Endothelial cell of umbilical vein (primary cell): ENCODE measurements at regions not wholly inside any gene's neighbourhood (a gene's known extent, or its start where the extent isn't known, plus 50 kb on each side); places are given as distances from the start of the nearest gene placed in this dataset.

ENCODE experiments used
- BruUV-seq: library from RNA; stranded (reverse); fragments of 400-500 nt; replicated peaks from 2 replicates; lab custom pipeline; 2021; lab: Mats Ljungman, UMichigan
- CTCF ChIA-PET: fragments of 300-600, 350-600 bp; sonication (Branson Sonifier 250); formaldehyde crosslinking; loops from one replicate; lab custom pipeline; 2021; ENCODE audit warnings: antibody characterized with exemption, inconsistent platforms; lab: Charles Lee
- POLR2A ChIA-PET: fragments of 300-600, 350-600 bp; sonication (Branson Sonifier 250); formaldehyde crosslinking; loops from one replicate; lab custom pipeline; 2021; ENCODE audit warnings: antibody characterized with exemption, inconsistent platforms; lab: Charles Lee
- DNase-seq: peaks from one replicate; pipeline ENCODE4 v3.0.0-alpha.2; 2011; ENCODE audit warnings: low read depth, low spot score
- FAIRE-seq: peaks from 2 replicates; lab custom pipeline; 2011; peaks lifted over from hg19 to GRCh38; lab: Jason Lieb, UNC
- H2AFZ ChIP-seq: 2 replicates; pipeline ENCODE4 v1.6.0; 2012; ENCODE audit warnings: low read depth, low read length, control low read depth, inconsistent platforms
- H3K27ac ChIP-seq: 2 replicates; pipeline ENCODE4 v1.5.1; 2011; ENCODE audit warnings: low read depth, mild to moderate bottlenecking, control low read depth, low read length, moderate library complexity; ENCODE audit not compliant: insufficient read depth
- H3K27me3 ChIP-seq, 2 experiments: 2 replicates each; pipeline versions ENCODE4 v1.6.0 to v1.6.1; 2011; ENCODE audit warnings: low read length in 2 of 2, mixed read lengths in 1 of 2; ENCODE audit not compliant: control insufficient read depth in 2 of 2, insufficient read depth in 2 of 2
- H3K36me3 ChIP-seq, 2 experiments: 2 replicates in 1 of 2; 3 replicates in 1 of 2; pipeline ENCODE4 v1.5.1; 2011; ENCODE audit warnings: low read length in 2 of 2, mild to moderate bottlenecking in 1 of 2, moderate library complexity in 1 of 2; ENCODE audit not compliant: control insufficient read depth in 2 of 2, insufficient read depth in 2 of 2; ENCODE audit errors: extremely low read depth in 1 of 2
- H3K4me1 ChIP-seq: 3 replicates; pipeline ENCODE4 v1.5.1; 2011; ENCODE audit warnings: mild to moderate bottlenecking, low read length; ENCODE audit not compliant: control insufficient read depth, insufficient read depth; ENCODE audit errors: extremely low read depth
- H3K4me2 ChIP-seq: 2 replicates; pipeline ENCODE4 v1.6.1; 2011; ENCODE audit warnings: low read length, control low read depth, mixed read lengths; ENCODE audit not compliant: insufficient read depth
- H3K4me3 ChIP-seq, 3 experiments: fragments of 200-600 bp in 1 of 3; sonication (generic), shearing (Covaris generic) in 1 of 3; replicated peaks in 1 of 3; 2 replicates each; pipeline ENCODE4 v1.5.1; 2011 to 2016; ENCODE audit warnings: control low read depth in 3 of 3, low read length in 3 of 3, mild to moderate bottlenecking in 2 of 3, inconsistent platforms in 1 of 3, low read depth in 1 of 3, moderate library complexity in 1 of 3; ENCODE audit not compliant: insufficient read depth in 1 of 3
- H3K79me2 ChIP-seq: 2 replicates; pipeline ENCODE4 v1.6.0; 2012; ENCODE audit warnings: low read length, inconsistent platforms; ENCODE audit not compliant: control insufficient read depth, insufficient read depth
- H3K9ac ChIP-seq: replicated peaks from 2 replicates; pipeline ENCODE3; 2011; ENCODE audit warnings: low read length, control low read depth; ENCODE audit not compliant: insufficient read depth; ENCODE audit errors: extremely low read depth
- H3K9me1 ChIP-seq: replicated peaks from 3 replicates; pipeline ENCODE4 v1.6.0; 2011; ENCODE audit warnings: mild to moderate bottlenecking, low read length; ENCODE audit not compliant: control insufficient read depth, insufficient read depth; ENCODE audit errors: extremely low read depth
- H3K9me3 ChIP-seq: replicated peaks from 2 replicates; pipeline ENCODE4 v1.5.1; 2012; ENCODE audit warnings: low read length, inconsistent platforms; ENCODE audit not compliant: control insufficient read depth, insufficient read depth
- H4K20me1 ChIP-seq: replicated peaks from 2 replicates; pipeline ENCODE3; 2011; ENCODE audit warnings: mild to moderate bottlenecking, low read length; ENCODE audit not compliant: control insufficient read depth, insufficient read depth; ENCODE audit errors: extremely low read depth
- EZH2 ChIP-seq: IDR thresholded peaks from 2 replicates; pipeline ENCODE4 v1.6.1; 2012; ENCODE audit warnings: borderline replicate concordance, low read depth, mild to moderate bottlenecking, moderate library complexity, low read length, inconsistent platforms; ENCODE audit not compliant: severe bottlenecking
- FOS ChIP-seq: IDR thresholded peaks from 2 replicates; pipeline ENCODE4 v1.6.1; 2011; ENCODE audit warnings: mild to moderate bottlenecking, low read length, moderate library complexity, borderline replicate concordance; ENCODE audit not compliant: insufficient read depth
- MYC ChIP-seq: IDR thresholded peaks from one replicate; pipeline ENCODE4 v1.6.1; 2011; ENCODE audit warnings: mild to moderate bottlenecking, low read depth, low read length
- POLR2AphosphoS5 ChIP-seq: IDR thresholded peaks from 2 replicates; pipeline ENCODE4 v1.6.1; 2012; ENCODE audit warnings: low read depth, mild to moderate bottlenecking, control low read depth, low read length, moderate library complexity; ENCODE audit not compliant: insufficient read depth
- dilution Hi-C: fragments of 300-500 bp; cut with MboI; formaldehyde crosslinking; loops from one replicate; pipeline ENCODE4 v1.15.0; 2019; ENCODE audit warnings: low sequenced_read_pairs; ENCODE audit not compliant: extremely low pct_ligation_motif_present
- intact Hi-C: fragments of 100-400 bp; cut with micrococcal nuclease; formaldehyde crosslinking; loops from one replicate; pipeline ENCODE4 v1.10.0; 2022
- TF ChIP-seq, protein P1 (sequence below), 2 donors: IDR thresholded peaks; 1 replicate in 1 of 2; 2 replicates in 1 of 2; pipeline ENCODE4 v1.5.1; 2011; ENCODE audit warnings: low read length in 2 of 2, mild to moderate bottlenecking in 2 of 2, moderate library complexity in 2 of 2, control low read depth in 1 of 2, inconsistent platforms in 1 of 2, low read depth in 1 of 2; ENCODE audit not compliant: insufficient read depth in 1 of 2; ENCODE audit errors: extremely low read depth in 1 of 2

DNA sequence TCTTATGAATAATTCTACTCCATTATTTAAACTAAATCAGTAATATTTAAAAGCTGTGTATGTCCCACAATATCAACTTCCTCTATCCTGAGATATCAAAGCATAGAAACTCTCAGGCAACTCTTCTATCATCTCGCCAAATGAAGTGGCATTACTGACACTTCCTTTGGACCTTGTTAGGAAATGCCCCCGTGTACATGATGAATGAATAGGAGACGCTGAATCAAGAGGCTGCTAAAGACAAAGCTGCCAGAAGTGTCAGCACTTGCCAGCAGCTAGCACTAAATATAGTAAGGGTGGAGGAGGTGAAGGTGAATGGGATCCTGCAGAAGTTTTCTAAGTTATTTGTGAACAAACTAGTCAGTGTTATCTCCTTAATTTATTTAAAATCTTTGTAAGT, 99.5 kb upstream of the BLTP1 start:
- ChIA-PET CTCF (interaction anchor here (0.7 kb wide), 2 partner anchors 8 to 9 kb away, joined by 3 read pairs; no protein-coding TSS in a partner anchor), POLR2A (no interaction called here)
- dilution Hi-C loops, result no loop called here
- H3K27me3 ChIP-seq, result peaks cover 2 to 3% of the 10 kb centered on the region in 2 experiments
- no peaks in the 10 kb centered on the region for H3K36me3 ChIP-seq
- no peak overlapping the region for H3K4me3 ChIP-seq
- BruUV-seq, result no TSS peak
- FAIRE-seq, result no peak
- H3K27ac ChIP-seq, result no peak overlapping the region
- H3K4me1 ChIP-seq, result no peaks in the 10 kb centered on the region
- H2AFZ ChIP-seq, result no peak overlapping the region
- H3K9ac ChIP-seq, result no peak overlapping the region
- intact Hi-C loops, result no loop called here
- no peak for TF ChIP-seq FOS
- TF ChIP-seq, protein P1, sequence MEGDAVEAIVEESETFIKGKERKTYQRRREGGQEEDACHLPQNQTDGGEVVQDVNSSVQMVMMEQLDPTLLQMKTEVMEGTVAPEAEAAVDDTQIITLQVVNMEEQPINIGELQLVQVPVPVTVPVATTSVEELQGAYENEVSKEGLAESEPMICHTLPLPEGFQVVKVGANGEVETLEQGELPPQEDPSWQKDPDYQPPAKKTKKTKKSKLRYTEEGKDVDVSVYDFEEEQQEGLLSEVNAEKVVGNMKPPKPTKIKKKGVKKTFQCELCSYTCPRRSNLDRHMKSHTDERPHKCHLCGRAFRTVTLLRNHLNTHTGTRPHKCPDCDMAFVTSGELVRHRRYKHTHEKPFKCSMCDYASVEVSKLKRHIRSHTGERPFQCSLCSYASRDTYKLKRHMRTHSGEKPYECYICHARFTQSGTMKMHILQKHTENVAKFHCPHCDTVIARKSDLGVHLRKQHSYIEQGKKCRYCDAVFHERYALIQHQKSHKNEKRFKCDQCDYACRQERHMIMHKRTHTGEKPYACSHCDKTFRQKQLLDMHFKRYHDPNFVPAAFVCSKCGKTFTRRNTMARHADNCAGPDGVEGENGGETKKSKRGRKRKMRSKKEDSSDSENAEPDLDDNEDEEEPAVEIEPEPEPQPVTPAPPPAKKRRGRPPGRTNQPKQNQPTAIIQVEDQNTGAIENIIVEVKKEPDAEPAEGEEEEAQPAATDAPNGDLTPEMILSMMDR (IDR thresholded peaks at IDR 0.05; ENCODE audit: extremely low read depth in 1 of 2, insufficient read depth in 1 of 2, low read depth in 1 of 2, low read length in 2 of 2), result no peak
- no peak for TF ChIP-seq EZH2
- no peak for TF ChIP-seq POLR2AphosphoS5
- no peak overlapping the region for H3K4me2 ChIP-seq
- H3K79me2 ChIP-seq, result no peaks in the 10 kb centered on the region
- no peak for DNase-seq
- no peaks in the 10 kb centered on the region for H3K9me1 ChIP-seq
- no peaks in the 10 kb centered on the region for H3K9me3 ChIP-seq
- no peaks in the 10 kb centered on the region for H4K20me1 ChIP-seq

DNA sequence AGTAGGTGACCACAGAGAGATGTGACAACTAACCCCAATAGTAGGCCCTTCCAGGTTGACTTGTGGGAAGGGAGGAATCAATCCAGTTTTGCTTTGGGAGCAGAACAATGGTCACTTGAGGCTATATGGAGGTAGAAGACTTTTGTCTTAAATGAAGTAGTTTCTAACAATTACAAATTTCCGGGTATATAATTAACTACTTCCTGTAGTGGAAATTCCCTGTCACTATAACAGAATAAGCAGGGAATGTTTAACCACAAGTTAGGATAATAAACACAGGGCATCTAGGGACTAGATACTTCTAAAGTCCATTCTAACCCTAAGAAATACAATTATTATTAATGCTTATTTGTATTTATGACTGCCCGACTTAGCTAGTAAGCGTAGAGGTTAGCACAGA, 99.0 kb upstream of the TRPC3 start:
- Histone ChIP-seq H3K27ac (no peak overlapping the region), H2AFZ (no peak overlapping the region), H3K27me3 (peaks cover under 1 to 2% of the 10 kb centered on the region in 2 experiments), H3K36me3 (no peaks in the 10 kb centered on the region), H4K20me1 (no peaks in the 10 kb centered on the region), H3K79me2 (no peaks in the 10 kb centered on the region), H3K4me2 (no peak overlapping the region), H3K4me3 (no peak overlapping the region), H3K9me1 (no peaks in the 10 kb centered on the region), H3K4me1 (no peaks in the 10 kb centered on the region), H3K9me3 (no peaks in the 10 kb centered on the region), H3K9ac (no peak overlapping the region)
- CTCF ChIA-PET, result no interaction called here
- FAIRE-seq, result no peak
- intact Hi-C loops, result no loop called here
- POLR2A ChIA-PET, result no interaction called here
- no peak for DNase-seq
- dilution Hi-C loops, result no loop called here
- BruUV-seq, result no TSS peak
- TF ChIP-seq, protein P1 (IDR thresholded peaks at IDR 0.05; ENCODE audit: extremely low read depth in 1 of 2, insufficient read depth in 1 of 2, low read depth in 1 of 2, low read length in 2 of 2), result no peak
- no peak for TF ChIP-seq MYC
